ENCODE measurements at regions not wholly inside any gene's neighbourhood (a gene's known extent, or its start where the extent isn't known, plus 50 kb on each side); places are given as distances from the start of the nearest gene placed in this dataset.
"Not testable (repeated sequence)": the region's sequence is repeated elsewhere in the genome, so short reads cannot be mapped to it uniquely, and the experiment has no call there.

DNA sequence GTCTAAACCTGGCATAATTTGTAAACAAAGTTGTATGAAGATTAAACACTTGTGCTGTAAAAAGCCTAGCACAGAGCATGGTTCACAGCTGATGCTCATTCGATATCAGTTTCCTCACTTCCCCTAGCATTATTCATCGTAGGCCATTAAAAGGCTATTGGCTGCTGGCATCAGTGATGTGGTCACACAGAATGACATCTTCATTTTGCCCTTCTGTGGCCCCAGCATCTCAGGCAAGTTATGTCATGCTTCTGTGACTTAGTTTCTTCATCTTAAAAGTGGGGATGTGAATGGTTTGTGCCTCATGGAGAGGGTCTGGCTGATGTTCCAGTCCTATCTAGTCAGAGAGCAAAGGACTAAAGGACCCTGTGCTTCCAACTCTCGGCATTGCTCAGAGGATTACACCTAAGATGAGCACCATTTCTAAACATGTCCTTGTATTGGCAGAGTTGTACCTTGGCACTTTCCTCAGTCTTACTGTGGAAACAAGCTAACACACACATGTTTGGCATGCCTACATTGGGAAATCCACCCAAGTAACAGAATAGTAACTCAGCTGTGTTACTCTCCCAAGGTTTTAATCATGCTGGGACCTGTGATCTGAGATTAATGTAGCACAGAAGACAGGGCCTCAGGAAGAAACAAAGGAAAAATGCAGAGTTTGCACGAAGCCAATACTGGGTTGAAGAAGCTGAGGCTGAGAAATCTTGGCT lies 83.5 kb upstream of the OR9Q1 start:
- Histone ChIP-seq H3F3A (ENCODE audit: insufficient read depth) (no peaks in the 10 kb centered on the region), H3K27me3 (replicated peaks; ENCODE audit: insufficient read depth) (no peaks in the 10 kb centered on the region), H3K27ac (no peak overlapping the region), H3K4me3 (no peak overlapping the region), H3K9me2 (ENCODE audit: insufficient read depth) (no peaks in the 10 kb centered on the region), H4K20me1 (ENCODE audit: insufficient read depth) (no peaks in the 10 kb centered on the region), H3K9me3 (ENCODE audit: low read depth) (no peaks in the 10 kb centered on the region), H2AFZ (no peak overlapping the region), H3K4me1 (ENCODE audit: insufficient read depth) (no peaks in the 10 kb centered on the region), H3K79me2 (ENCODE audit: insufficient read depth) (no peaks in the 10 kb centered on the region), H3K4me2 (ENCODE audit: unreplicated experiment) (no peak overlapping the region), H3K36me3 (ENCODE audit: low read depth) (no peaks in the 10 kb centered on the region), H3K9ac (no peak overlapping the region)
- TF ChIP-seq EZH2 (IDR thresholded peaks at IDR 0.05; ENCODE audit: insufficient read depth, poor library complexity, severe bottlenecking) (no peak), EZH2phosphoT487 (IDR thresholded peaks at IDR 0.05; ENCODE audit: insufficient read depth, low read depth) (no peak)
- 17 to 22% methylated on average over 4 of the region's 4 CpGs for WGBS, 2 experiments (ENCODE audit: low coverage in 1 of 2, low lambda C conversion rate in 2 of 2, missing lambda C conversion rate in 2 of 2)
- in situ Hi-C loops (cut with MboI): no loop called here
- DNase-seq: peak; percentile 39

GRCh38 chr11:57941875-57942274 lies 81.8 kb upstream of the OR9Q1 start:
- Histone ChIP-seq H3K9me2 (ENCODE audit: insufficient read depth) (no peaks in the 10 kb centered on the region), H2AFZ (no peak overlapping the region), H4K20me1 (ENCODE audit: insufficient read depth) (no peaks in the 10 kb centered on the region), H3K4me3 (no peak overlapping the region), H3K4me2 (ENCODE audit: unreplicated experiment) (no peak overlapping the region), H3F3A (ENCODE audit: insufficient read depth) (no peaks in the 10 kb centered on the region), H3K27me3 (replicated peaks; ENCODE audit: insufficient read depth) (no peaks in the 10 kb centered on the region), H3K4me1 (ENCODE audit: insufficient read depth) (no peaks in the 10 kb centered on the region), H3K36me3 (ENCODE audit: low read depth) (no peaks in the 10 kb centered on the region), H3K9me3 (ENCODE audit: low read depth) (no peaks in the 10 kb centered on the region), H3K79me2 (ENCODE audit: insufficient read depth) (no peaks in the 10 kb centered on the region), H3K27ac (no peak overlapping the region), H3K9ac (no peak overlapping the region)
- no peak for TF ChIP-seq EZH2phosphoT487 (IDR thresholded peaks at IDR 0.05; ENCODE audit: insufficient read depth, low read depth)
- TF ChIP-seq EZH2 (IDR thresholded peaks at IDR 0.05; ENCODE audit: insufficient read depth, poor library complexity, severe bottlenecking): no peak
- in situ Hi-C loops (cut with MboI): no loop called here
- WGBS, 2 experiments (ENCODE audit: low coverage in 1 of 2, low lambda C conversion rate in 2 of 2, missing lambda C conversion rate in 2 of 2): 15 to 16% methylated on average over 3 of the region's 3 CpGs
- no peak for DNase-seq

GRCh38 chr11:57942808-57943207 lies 80.9 kb upstream of the OR9Q1 start:
- Histone ChIP-seq H3K4me3 (no peak overlapping the region), H3K36me3 (ENCODE audit: low read depth) (no peaks in the 10 kb centered on the region), H3K4me2 (ENCODE audit: unreplicated experiment) (no peak overlapping the region), H3K9me2 (ENCODE audit: insufficient read depth) (no peaks in the 10 kb centered on the region), H3K9me3 (ENCODE audit: low read depth) (no peaks in the 10 kb centered on the region), H3F3A (ENCODE audit: insufficient read depth) (no peaks in the 10 kb centered on the region), H3K79me2 (ENCODE audit: insufficient read depth) (no peaks in the 10 kb centered on the region), H4K20me1 (ENCODE audit: insufficient read depth) (no peaks in the 10 kb centered on the region), H3K27me3 (replicated peaks; ENCODE audit: insufficient read depth) (no peaks in the 10 kb centered on the region), H3K27ac (no peak overlapping the region), H3K4me1 (ENCODE audit: insufficient read depth) (no peaks in the 10 kb centered on the region), H3K9ac (no peak overlapping the region), H2AFZ (no peak overlapping the region)
- no peak for DNase-seq
- 23 to 46% methylated on average over 1 of the region's 1 CpG for WGBS, 2 experiments (ENCODE audit: low coverage in 1 of 2, low lambda C conversion rate in 2 of 2, missing lambda C conversion rate in 2 of 2)
- in situ Hi-C loops (cut with MboI): no loop called here
- TF ChIP-seq EZH2 (IDR thresholded peaks at IDR 0.05; ENCODE audit: insufficient read depth, poor library complexity, severe bottlenecking): no peak
- TF ChIP-seq EZH2phosphoT487 (IDR thresholded peaks at IDR 0.05; ENCODE audit: insufficient read depth, low read depth): no peak

- in situ Hi-C loops (cut with MboI); H3K9me2 ChIP-seq (ENCODE audit: insufficient read depth); H3K79me2 ChIP-seq (ENCODE audit: insufficient read depth); DNase-seq; H3K4me2 ChIP-seq (ENCODE audit: unreplicated experiment); H3K4me3 ChIP-seq; H3K27me3 ChIP-seq (replicated peaks; ENCODE audit: insufficient read depth); H3K36me3 ChIP-seq (ENCODE audit: low read depth); H3K9me3 ChIP-seq (ENCODE audit: low read depth); H3K9ac ChIP-seq; H2AFZ ChIP-seq; H3F3A ChIP-seq (ENCODE audit: insufficient read depth); H3K27ac ChIP-seq; H3K4me1 ChIP-seq (ENCODE audit: insufficient read depth); H4K20me1 ChIP-seq (ENCODE audit: insufficient read depth): not testable (repeated sequence)
- WGBS, 2 experiments (ENCODE audit: low coverage in 1 of 2, low lambda C conversion rate in 2 of 2, missing lambda C conversion rate in 2 of 2): 71 to 93% methylated on average over 3 to 11 of the region's 28 CpGs
Observed at GRCh38 chr11:57943766-57944165, 79.9 kb upstream of the OR9Q1 start.

DNA sequence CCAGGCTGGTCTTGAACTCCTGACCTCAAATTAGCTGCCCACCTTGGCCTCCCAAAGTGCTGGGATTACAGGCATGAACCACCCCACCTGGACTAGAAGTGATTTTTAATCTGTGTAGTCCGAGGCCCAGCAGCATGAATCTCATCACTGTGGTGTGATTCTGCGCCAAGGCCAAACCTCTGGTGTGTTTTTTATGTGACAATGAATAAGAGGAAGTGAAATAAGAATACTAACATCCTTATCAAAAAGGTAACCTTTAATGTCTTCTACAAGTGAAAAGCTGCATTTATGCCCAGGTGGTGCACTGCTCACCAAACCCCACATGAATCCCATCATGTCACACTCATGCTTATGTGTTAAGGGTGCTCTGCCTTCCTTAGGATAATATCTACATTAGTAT lies 77.1 kb upstream of the OR9Q1 start:
- TF ChIP-seq EZH2 (IDR thresholded peaks at IDR 0.05; ENCODE audit: insufficient read depth, poor library complexity, severe bottlenecking) (no peak), EZH2phosphoT487 (IDR thresholded peaks at IDR 0.05; ENCODE audit: insufficient read depth, low read depth) (no peak)
- whole genome bisulfite sequencing, 2 experiments (ENCODE audit: low coverage in 1 of 2, low lambda C conversion rate in 2 of 2, missing lambda C conversion rate in 2 of 2): 35 to 62% methylated on average over 2 of the region's 2 CpGs
- no peaks in the 10 kb centered on the region for H3K36me3 ChIP-seq (ENCODE audit: low read depth)
- H3K27me3 ChIP-seq (replicated peaks; ENCODE audit: insufficient read depth): no peaks in the 10 kb centered on the region
- no peak overlapping the region for H3K4me2 ChIP-seq (ENCODE audit: unreplicated experiment)
- no peak overlapping the region for H3K4me3 ChIP-seq
- no peaks in the 10 kb centered on the region for H3K9me3 ChIP-seq (ENCODE audit: low read depth)
- in situ Hi-C loops (cut with MboI): no loop called here
- no peak overlapping the region for H3K9ac ChIP-seq
- H2AFZ ChIP-seq: no peak overlapping the region
- DNase-seq: no peak
- no peaks in the 10 kb centered on the region for H3K79me2 ChIP-seq (ENCODE audit: insufficient read depth)
- H3K9me2 ChIP-seq (ENCODE audit: insufficient read depth): no peaks in the 10 kb centered on the region
- H4K20me1 ChIP-seq (ENCODE audit: insufficient read depth): no peaks in the 10 kb centered on the region
- H3F3A ChIP-seq (ENCODE audit: insufficient read depth): no peaks in the 10 kb centered on the region
- no peaks in the 10 kb centered on the region for H3K4me1 ChIP-seq (ENCODE audit: insufficient read depth)
- no peak overlapping the region for H3K27ac ChIP-seq

Data from GM23248 (cell line).